Erythroblast (primary cell): ENCODE measurements at regions not wholly inside any gene's neighbourhood (a gene's known extent, or its start where the extent isn't known, plus 50 kb on each side); places are given as distances from the start of the nearest gene placed in this dataset.

ENCODE experiments used
- GATA1 ChIP-seq: IDR thresholded peaks from 2 replicates; pipeline ENCODE4 v1.6.1; 2011; ENCODE audit warnings: low read depth, mild to moderate bottlenecking, control low read depth, low read length, moderate library complexity
- POLR2A ChIP-seq: IDR thresholded peaks from 2 replicates; pipeline ENCODE4 v1.6.1; 2011; ENCODE audit warnings: mild to moderate bottlenecking, low read length

DNA sequence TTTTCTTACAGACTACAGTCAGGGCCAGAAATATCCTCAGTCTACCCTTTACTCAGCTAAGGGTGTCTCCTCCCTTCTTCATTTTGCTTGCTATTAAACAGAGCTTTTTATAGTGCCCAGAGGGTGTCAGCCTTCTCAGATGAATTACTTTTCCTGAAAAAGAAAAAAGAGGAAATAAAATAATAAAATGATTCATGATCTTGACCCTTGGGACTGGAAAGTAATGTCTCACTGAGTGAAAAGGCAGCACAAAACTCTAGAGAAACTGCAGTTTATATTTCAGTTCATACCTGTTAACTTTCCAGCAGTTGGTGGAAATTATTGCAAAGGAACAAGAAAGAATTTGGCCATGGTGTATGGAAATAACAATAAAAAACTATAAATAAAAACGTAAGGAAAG, 170.6 kb downstream of the IBTK start:
- no peak for TF ChIP-seq POLR2A
- TF ChIP-seq GATA1 = no peak
